ENCODE measurements at regions not wholly inside any gene's neighbourhood (a gene's known extent, or its start where the extent isn't known, plus 50 kb on each side); places are given as distances from the start of the nearest gene placed in this dataset.

GRCh38 chr10:71132321-71132810 lies 80.0 kb upstream of the UNC5B start:
- no peak for TF ChIP-seq POLR2A (IDR thresholded peaks at IDR 0.05)
- no peak for TF ChIP-seq CTCF (IDR thresholded peaks at IDR 0.05)

Data from thyroid gland (tissue), 4 donors.